ENCODE measurements at regions not wholly inside any gene's neighbourhood (a gene's known extent, or its start where the extent isn't known, plus 50 kb on each side); places are given as distances from the start of the nearest gene placed in this dataset.

DNA sequence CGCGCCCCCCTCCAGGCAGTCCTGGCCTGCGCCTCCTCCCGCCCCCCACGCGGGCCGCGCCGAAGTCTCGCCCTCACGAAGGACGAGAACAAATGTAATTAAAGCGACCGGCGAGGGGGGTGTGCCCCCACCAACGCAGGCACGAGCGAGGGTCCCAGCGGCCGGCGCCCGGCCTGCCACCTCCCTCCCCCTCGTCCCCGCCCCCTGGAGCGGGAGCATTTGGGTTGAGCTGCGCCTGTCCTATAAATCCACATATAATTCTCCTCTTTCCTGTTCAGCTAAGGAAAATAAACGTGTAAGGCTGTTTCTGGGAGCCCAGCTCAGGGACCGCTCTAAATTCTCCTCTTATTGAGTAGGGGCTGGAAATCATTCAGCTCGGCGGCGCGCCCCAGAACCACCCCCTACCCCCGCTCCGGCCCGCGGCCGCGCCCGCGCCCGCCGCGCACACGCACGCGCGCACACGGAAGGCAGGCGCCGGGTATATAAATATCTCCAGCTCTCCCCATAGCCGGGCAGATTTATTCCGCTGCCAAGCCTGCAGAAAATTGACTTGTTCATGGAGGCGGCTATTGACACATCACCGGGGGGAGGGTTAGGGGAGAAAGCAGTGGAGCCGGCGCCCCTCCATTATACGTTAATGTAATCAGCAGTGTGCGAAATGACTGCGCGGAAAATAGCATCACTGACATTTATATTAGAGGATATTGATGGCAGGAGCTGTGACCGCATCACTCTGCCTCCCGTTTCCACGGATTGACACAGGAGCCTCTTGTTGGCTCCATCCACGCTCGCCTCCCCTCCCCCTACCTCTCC lies 61.6 kb upstream of the BTRC start:
- no peak overlapping the region for H3K4me2 ChIP-seq (ENCODE audit: low read length)
- no peaks in the 10 kb centered on the region; a peak in 1 of 4 replicates for H3K4me1 ChIP-seq (ENCODE audit: control insufficient read depth in 1 of 2, insufficient read depth in 2 of 2, low read length in 2 of 2)
- no peaks in the 10 kb centered on the region for H3K27me3 ChIP-seq (ENCODE audit: insufficient read depth, low read length)
- ChIA-PET RAD21 (ENCODE audit: low non-redundant PET in 1 of 2, low total read pairs in 2 of 2, uncharacterized antibody in 2 of 2, unreplicated experiment in 2 of 2) (interaction anchor here in 1 of 2 experiments (0.6 kb wide), 1 partner anchor 17 kb away, joined by 4 read pairs; no protein-coding TSS in a partner anchor), CTCF (interaction anchor here (1.4 kb wide), 2 partner anchors 9 to 278 kb away, joined by 4 read pairs; no protein-coding TSS in a partner anchor), POLR2A (no interaction called here)
- H3K27ac ChIP-seq (ENCODE audit: low read depth, low read length), result no peak overlapping the region
- no peaks in the 10 kb centered on the region for H3K79me2 ChIP-seq (ENCODE audit: insufficient read depth, low read length)
- H3K9ac ChIP-seq (ENCODE audit: low read length), result no peak overlapping the region
- TF ChIP-seq FOSL1 (IDR thresholded peaks at IDR 0.05; ENCODE audit: low read depth) (no peak), YY1 (IDR thresholded peaks at IDR 0.05; ENCODE audit: extremely low read depth, insufficient replicate concordance, low read depth, low read length) (no peak), CEBPB (IDR thresholded peaks at IDR 0.05; ENCODE audit: low read depth) (no peak), POLR2A (IDR thresholded peaks at IDR 0.05; ENCODE audit: borderline replicate concordance, extremely low read depth, insufficient read depth, insufficient read length) (no peak), EZH2phosphoT487 (IDR thresholded peaks at IDR 0.05; ENCODE audit: borderline replicate concordance) (no peak), EZH2 (IDR thresholded peaks at IDR 0.05) (no peak), POLR2AphosphoS5 (IDR thresholded peaks at IDR 0.05; ENCODE audit: low read depth, low read length) (no peak), TCF7L2 (IDR thresholded peaks at IDR 0.05; ENCODE audit: borderline replicate concordance, extremely low read depth, insufficient read depth, insufficient read length) (no peak), JUND (IDR thresholded peaks at IDR 0.05) (no peak), EGR1 (IDR thresholded peaks at IDR 0.05; ENCODE audit: low read depth) (no peak), SRF (IDR thresholded peaks at IDR 0.05; ENCODE audit: low read depth) (no peak), ZFX (IDR thresholded peaks at IDR 0.05) (no peak), RAD21 (IDR thresholded peaks at IDR 0.05; ENCODE audit: low read depth) (no peak), CBX3 (IDR thresholded peaks at IDR 0.05; ENCODE audit: low read depth) (no peak), ZNF274 (IDR thresholded peaks at IDR 0.05; ENCODE audit: low read depth, low read length) (no peak), SIN3A (IDR thresholded peaks at IDR 0.05; ENCODE audit: low read depth) (no peak)
- TF ChIP-seq, protein P1, sequence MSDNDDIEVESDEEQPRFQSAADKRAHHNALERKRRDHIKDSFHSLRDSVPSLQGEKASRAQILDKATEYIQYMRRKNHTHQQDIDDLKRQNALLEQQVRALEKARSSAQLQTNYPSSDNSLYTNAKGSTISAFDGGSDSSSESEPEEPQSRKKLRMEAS (IDR thresholded peaks at IDR 0.05), result no peak
- TF ChIP-seq, protein P2, sequence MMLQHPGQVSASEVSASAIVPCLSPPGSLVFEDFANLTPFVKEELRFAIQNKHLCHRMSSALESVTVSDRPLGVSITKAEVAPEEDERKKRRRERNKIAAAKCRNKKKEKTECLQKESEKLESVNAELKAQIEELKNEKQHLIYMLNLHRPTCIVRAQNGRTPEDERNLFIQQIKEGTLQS (IDR thresholded peaks at IDR 0.05), result no peak
- TF ChIP-seq, protein P3, sequence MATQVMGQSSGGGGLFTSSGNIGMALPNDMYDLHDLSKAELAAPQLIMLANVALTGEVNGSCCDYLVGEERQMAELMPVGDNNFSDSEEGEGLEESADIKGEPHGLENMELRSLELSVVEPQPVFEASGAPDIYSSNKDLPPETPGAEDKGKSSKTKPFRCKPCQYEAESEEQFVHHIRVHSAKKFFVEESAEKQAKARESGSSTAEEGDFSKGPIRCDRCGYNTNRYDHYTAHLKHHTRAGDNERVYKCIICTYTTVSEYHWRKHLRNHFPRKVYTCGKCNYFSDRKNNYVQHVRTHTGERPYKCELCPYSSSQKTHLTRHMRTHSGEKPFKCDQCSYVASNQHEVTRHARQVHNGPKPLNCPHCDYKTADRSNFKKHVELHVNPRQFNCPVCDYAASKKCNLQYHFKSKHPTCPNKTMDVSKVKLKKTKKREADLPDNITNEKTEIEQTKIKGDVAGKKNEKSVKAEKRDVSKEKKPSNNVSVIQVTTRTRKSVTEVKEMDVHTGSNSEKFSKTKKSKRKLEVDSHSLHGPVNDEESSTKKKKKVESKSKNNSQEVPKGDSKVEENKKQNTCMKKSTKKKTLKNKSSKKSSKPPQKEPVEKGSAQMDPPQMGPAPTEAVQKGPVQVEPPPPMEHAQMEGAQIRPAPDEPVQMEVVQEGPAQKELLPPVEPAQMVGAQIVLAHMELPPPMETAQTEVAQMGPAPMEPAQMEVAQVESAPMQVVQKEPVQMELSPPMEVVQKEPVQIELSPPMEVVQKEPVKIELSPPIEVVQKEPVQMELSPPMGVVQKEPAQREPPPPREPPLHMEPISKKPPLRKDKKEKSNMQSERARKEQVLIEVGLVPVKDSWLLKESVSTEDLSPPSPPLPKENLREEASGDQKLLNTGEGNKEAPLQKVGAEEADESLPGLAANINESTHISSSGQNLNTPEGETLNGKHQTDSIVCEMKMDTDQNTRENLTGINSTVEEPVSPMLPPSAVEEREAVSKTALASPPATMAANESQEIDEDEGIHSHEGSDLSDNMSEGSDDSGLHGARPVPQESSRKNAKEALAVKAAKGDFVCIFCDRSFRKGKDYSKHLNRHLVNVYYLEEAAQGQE (IDR thresholded peaks at IDR 0.05; ENCODE audit: low read depth), result no peak
- TF ChIP-seq, protein P4, sequence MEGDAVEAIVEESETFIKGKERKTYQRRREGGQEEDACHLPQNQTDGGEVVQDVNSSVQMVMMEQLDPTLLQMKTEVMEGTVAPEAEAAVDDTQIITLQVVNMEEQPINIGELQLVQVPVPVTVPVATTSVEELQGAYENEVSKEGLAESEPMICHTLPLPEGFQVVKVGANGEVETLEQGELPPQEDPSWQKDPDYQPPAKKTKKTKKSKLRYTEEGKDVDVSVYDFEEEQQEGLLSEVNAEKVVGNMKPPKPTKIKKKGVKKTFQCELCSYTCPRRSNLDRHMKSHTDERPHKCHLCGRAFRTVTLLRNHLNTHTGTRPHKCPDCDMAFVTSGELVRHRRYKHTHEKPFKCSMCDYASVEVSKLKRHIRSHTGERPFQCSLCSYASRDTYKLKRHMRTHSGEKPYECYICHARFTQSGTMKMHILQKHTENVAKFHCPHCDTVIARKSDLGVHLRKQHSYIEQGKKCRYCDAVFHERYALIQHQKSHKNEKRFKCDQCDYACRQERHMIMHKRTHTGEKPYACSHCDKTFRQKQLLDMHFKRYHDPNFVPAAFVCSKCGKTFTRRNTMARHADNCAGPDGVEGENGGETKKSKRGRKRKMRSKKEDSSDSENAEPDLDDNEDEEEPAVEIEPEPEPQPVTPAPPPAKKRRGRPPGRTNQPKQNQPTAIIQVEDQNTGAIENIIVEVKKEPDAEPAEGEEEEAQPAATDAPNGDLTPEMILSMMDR (IDR thresholded peaks at IDR 0.05 in 2 of 3, conservative IDR thresholded peaks at IDR 0.05 in 1 of 3; ENCODE audit: borderline replicate concordance in 1 of 3, insufficient read depth in 1 of 3, low read depth in 2 of 3, low read length in 2 of 3), result no peak
- H3K4me3 ChIP-seq (replicated peaks in 1 of 2; ENCODE audit: low read depth in 1 of 2, low read length in 2 of 2), result no peak overlapping the region
- BruUV-seq (replicated peaks), result no TSS peak
- no peak for DNase-seq (ENCODE audit: low read depth, low spot score)
- H3K9me2 ChIP-seq (ENCODE audit: insufficient read depth), result no peaks in the 10 kb centered on the region
- no peak for ATAC-seq
- H2AFZ ChIP-seq (ENCODE audit: low read depth, low read length, poor library complexity, severe bottlenecking), result no peak overlapping the region
- no peaks in the 10 kb centered on the region for H3K36me3 ChIP-seq (ENCODE audit: control insufficient read depth in 1 of 2, insufficient read depth in 2 of 2, low read length in 2 of 2)
- no peaks in the 10 kb centered on the region for H4K20me1 ChIP-seq (ENCODE audit: insufficient read depth)
- H3K9me3 ChIP-seq (ENCODE audit: control insufficient read depth in 1 of 2, insufficient read depth in 1 of 2, low read depth in 1 of 2, low read length in 2 of 2), result no peaks in the 10 kb centered on the region
- intact Hi-C loops (cut with micrococcal nuclease), result no loop called here
